ENCODE measurements at regions not wholly inside any gene's neighbourhood (a gene's known extent, or its start where the extent isn't known, plus 50 kb on each side); places are given as distances from the start of the nearest gene placed in this dataset.

DNA sequence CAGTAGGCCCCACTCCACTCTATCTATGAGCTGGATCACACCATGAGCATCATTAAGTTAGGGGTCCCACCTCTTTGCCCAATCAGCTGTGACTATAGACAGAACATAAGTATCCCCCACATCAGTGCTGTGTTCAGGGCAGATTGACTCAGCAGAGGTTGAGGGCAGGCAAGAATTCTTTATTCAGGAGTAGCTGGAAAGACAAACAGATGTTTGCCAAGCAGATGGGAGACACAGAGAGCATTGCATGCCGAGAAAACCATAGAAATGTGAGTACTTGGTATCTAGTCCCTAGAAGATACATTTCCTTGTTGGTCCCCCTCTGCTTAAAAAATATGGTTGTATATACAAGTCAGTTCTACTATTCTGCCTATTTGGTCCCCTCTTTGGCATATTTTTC, 440.8 kb downstream of the RAP2B start:
- H3K27me3 Mint-ChIP-seq = no peaks in the 10 kb centered on the region
- no peak overlapping the region for H3K4me3 ChIP-seq (ENCODE audit: low read length)
- no peaks in the 10 kb centered on the region for H3K9me3 Mint-ChIP-seq
- TF ChIP-seq, protein P1, sequence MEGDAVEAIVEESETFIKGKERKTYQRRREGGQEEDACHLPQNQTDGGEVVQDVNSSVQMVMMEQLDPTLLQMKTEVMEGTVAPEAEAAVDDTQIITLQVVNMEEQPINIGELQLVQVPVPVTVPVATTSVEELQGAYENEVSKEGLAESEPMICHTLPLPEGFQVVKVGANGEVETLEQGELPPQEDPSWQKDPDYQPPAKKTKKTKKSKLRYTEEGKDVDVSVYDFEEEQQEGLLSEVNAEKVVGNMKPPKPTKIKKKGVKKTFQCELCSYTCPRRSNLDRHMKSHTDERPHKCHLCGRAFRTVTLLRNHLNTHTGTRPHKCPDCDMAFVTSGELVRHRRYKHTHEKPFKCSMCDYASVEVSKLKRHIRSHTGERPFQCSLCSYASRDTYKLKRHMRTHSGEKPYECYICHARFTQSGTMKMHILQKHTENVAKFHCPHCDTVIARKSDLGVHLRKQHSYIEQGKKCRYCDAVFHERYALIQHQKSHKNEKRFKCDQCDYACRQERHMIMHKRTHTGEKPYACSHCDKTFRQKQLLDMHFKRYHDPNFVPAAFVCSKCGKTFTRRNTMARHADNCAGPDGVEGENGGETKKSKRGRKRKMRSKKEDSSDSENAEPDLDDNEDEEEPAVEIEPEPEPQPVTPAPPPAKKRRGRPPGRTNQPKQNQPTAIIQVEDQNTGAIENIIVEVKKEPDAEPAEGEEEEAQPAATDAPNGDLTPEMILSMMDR (IDR thresholded peaks at IDR 0.05) = no peak
- H3K27ac ChIP-seq (ENCODE audit: low read depth in 1 of 2, low read length in 2 of 2) = no peak overlapping the region
- DNase-seq = no peak
- CTCF ChIA-PET = no interaction called here
- H3K9me3 ChIP-seq (ENCODE audit: control insufficient read depth in 1 of 2, insufficient read depth in 1 of 2, low read length in 2 of 2) = no peaks in the 10 kb centered on the region
- no peak for ATAC-seq (ENCODE audit: poor library complexity)
- no peak overlapping the region for H3K27ac Mint-ChIP-seq
- POLR2A ChIA-PET = no interaction called here
- peaks cover 8% of the 10 kb centered on the region for H3K4me1 Mint-ChIP-seq (ENCODE audit: low read depth)
- H3K36me3 Mint-ChIP-seq (ENCODE audit: low read depth) = no peaks in the 10 kb centered on the region
- intact Hi-C loops (cut with DNase I, micrococcal nuclease) = no loop called here
- H3K4me1 ChIP-seq (ENCODE audit: insufficient read depth, low read length) = peaks cover 4% of the 10 kb centered on the region
- H3K4me3 Mint-ChIP-seq = no peak overlapping the region
- H3K27me3 ChIP-seq (ENCODE audit: control insufficient read depth in 1 of 2, insufficient read depth in 2 of 2, low read length in 2 of 2) = no peaks in the 10 kb centered on the region
- no peaks in the 10 kb centered on the region for H3K36me3 ChIP-seq (ENCODE audit: insufficient read depth, low read length)

DNA sequence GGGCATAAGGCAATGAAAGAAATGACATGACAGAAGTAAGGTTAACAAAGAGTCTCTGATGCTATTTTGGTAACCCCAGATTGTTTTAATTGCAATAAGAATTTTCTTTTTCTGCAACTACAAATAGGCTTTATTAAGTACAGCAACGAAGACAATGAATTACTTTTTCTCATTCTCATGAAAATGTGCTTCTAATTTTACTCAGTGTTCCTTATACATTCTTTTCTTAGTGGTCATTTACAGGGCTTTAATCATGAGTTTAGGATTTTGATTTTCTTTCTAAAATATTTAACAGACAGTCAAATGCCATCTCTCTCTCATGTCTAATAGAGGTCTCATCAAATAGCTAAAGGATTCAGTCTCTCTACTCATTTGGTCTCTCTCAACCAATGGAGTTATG, 452.1 kb downstream of the RAP2B start:
- H3K36me3 Mint-ChIP-seq (ENCODE audit: low read depth) = no peaks in the 10 kb centered on the region
- H3K4me1 Mint-ChIP-seq (ENCODE audit: low read depth) = no peaks in the 10 kb centered on the region
- TF ChIP-seq, protein P1 (IDR thresholded peaks at IDR 0.05) = no peak
- Histone ChIP-seq H3K27ac (ENCODE audit: low read depth in 1 of 2, low read length in 2 of 2) (no peak overlapping the region), H3K36me3 (ENCODE audit: insufficient read depth, low read length) (no peaks in the 10 kb centered on the region), H3K4me1 (ENCODE audit: insufficient read depth, low read length) (no peaks in the 10 kb centered on the region), H3K27me3 (ENCODE audit: control insufficient read depth in 1 of 2, insufficient read depth in 2 of 2, low read length in 2 of 2) (no peaks in the 10 kb centered on the region), H3K4me3 (ENCODE audit: low read length) (no peak overlapping the region), H3K9me3 (ENCODE audit: control insufficient read depth in 1 of 2, insufficient read depth in 1 of 2, low read length in 2 of 2) (no peaks in the 10 kb centered on the region)
- no peak for ATAC-seq (ENCODE audit: poor library complexity)
- DNase-seq = no peak
- intact Hi-C loops (cut with DNase I, micrococcal nuclease) = no loop called here
- ChIA-PET POLR2A (interaction anchor here (0.8 to 1.2 kb wide), 2 partner anchors 9 to 16 kb away, joined by 3 to 7 read pairs; no protein-coding TSS in a partner anchor), CTCF (no interaction called here)
- H3K9me3 Mint-ChIP-seq = no peaks in the 10 kb centered on the region
- no peak overlapping the region for H3K27ac Mint-ChIP-seq
- no peak overlapping the region for H3K4me3 Mint-ChIP-seq
- no peaks in the 10 kb centered on the region for H3K27me3 Mint-ChIP-seq

DNA sequence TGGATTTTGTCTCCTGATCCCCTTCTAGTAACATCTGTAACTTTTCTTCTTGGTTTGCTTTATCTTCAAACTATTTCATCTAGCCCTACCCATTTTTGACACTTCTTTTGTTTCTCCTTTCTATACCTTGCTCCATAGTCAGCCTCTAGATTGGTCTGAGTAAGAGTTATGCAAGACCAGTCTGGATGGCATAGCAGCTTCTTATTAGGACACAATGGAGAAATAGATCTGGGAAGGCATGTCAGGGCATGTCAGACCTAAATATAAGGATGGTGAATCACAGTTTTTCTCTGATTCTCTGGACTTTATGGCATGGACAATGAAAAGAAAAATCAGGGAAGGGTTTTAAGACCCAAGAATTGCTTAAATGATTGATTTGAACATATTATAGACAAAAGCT, 452.5 kb downstream of the RAP2B start:
- no peaks in the 10 kb centered on the region for H3K4me1 Mint-ChIP-seq (ENCODE audit: low read depth)
- DNase-seq (no peak), ATAC-seq (ENCODE audit: poor library complexity) (no peak)
- no peaks in the 10 kb centered on the region for H3K27me3 ChIP-seq (ENCODE audit: control insufficient read depth in 1 of 2, insufficient read depth in 2 of 2, low read length in 2 of 2)
- TF ChIP-seq, protein P1 (IDR thresholded peaks at IDR 0.05) = no peak
- intact Hi-C loops (cut with DNase I, micrococcal nuclease) = no loop called here
- H3K36me3 ChIP-seq (ENCODE audit: insufficient read depth, low read length) = no peaks in the 10 kb centered on the region
- POLR2A ChIA-PET = interaction anchor here (0.8 kb wide), 1 partner anchor 16 kb away, joined by 3 read pairs; no protein-coding TSS in a partner anchor
- CTCF ChIA-PET = no interaction called here
- H3K9me3 Mint-ChIP-seq = no peaks in the 10 kb centered on the region
- no peak overlapping the region for H3K4me3 Mint-ChIP-seq
- H3K36me3 Mint-ChIP-seq (ENCODE audit: low read depth) = no peaks in the 10 kb centered on the region
- no peaks in the 10 kb centered on the region for H3K27me3 Mint-ChIP-seq
- no peak overlapping the region for H3K27ac ChIP-seq (ENCODE audit: low read depth in 1 of 2, low read length in 2 of 2)
- no peaks in the 10 kb centered on the region for H3K9me3 ChIP-seq (ENCODE audit: control insufficient read depth in 1 of 2, insufficient read depth in 1 of 2, low read length in 2 of 2)
- H3K4me1 ChIP-seq (ENCODE audit: insufficient read depth, low read length) = no peaks in the 10 kb centered on the region
- H3K4me3 ChIP-seq (ENCODE audit: low read length) = no peak overlapping the region
- H3K27ac Mint-ChIP-seq = no peak overlapping the region
